H1 (cell line): ENCODE measurements at regions not wholly inside any gene's neighbourhood (a gene's known extent, or its start where the extent isn't known, plus 50 kb on each side); places are given as distances from the start of the nearest gene placed in this dataset.
A peak's percentile ranks its signal among the peaks of the same experiment; 100 is the strongest.

Experiments used
- CTCF ChIA-PET: fragments of 300-600 bp; sonication (Branson Sonifier 250); formaldehyde crosslinking; loops from one replicate; lab custom pipeline; 2021; ENCODE audit not compliant: partially characterized antibody; lab: Charles Lee
- POLR2A ChIA-PET: fragments of 300-600 bp; sonication (Branson Sonifier 250); formaldehyde crosslinking; loops from one replicate; lab custom pipeline; 2021; ENCODE audit warnings: inconsistent platforms; ENCODE audit not compliant: partially characterized antibody; lab: Charles Lee
- DNase-seq, 2 experiments: peaks; one replicate each; pipeline versions ENCODE4 v3.0.0 to v3.0.0-alpha.2; 2010 to 2022; ENCODE audit warnings: low spot score in 2 of 2, low read depth in 1 of 2, mixed read lengths in 1 of 2
- FAIRE-seq: peaks from 2 replicates; lab custom pipeline; 2011; peaks lifted over from hg19 to GRCh38; lab: Jason Lieb, UNC
- H2AFZ ChIP-seq: 2 replicates; pipeline ENCODE4 v1.8.1; 2012; ENCODE audit warnings: low read length, inconsistent platforms
- H2AK5ac ChIP-seq: 2 replicates; pipeline ENCODE4 v1.6.1; 2013; ENCODE audit warnings: low read depth, low read length
- H2BK120ac ChIP-seq: replicated peaks from 2 replicates; pipeline ENCODE3; 2013; ENCODE audit warnings: low read depth, low read length, inconsistent platforms
- H2BK12ac ChIP-seq: 2 replicates; pipeline ENCODE4 v1.6.1; 2013; ENCODE audit warnings: low read depth, low read length
- H2BK15ac ChIP-seq: 2 replicates; pipeline ENCODE4 v1.6.1; 2013; ENCODE audit warnings: low read length
- H2BK20ac ChIP-seq: 2 replicates; pipeline ENCODE4 v1.6.1; 2013; ENCODE audit warnings: low read length
- H2BK5ac ChIP-seq: 2 replicates; pipeline ENCODE4 v1.6.1; 2013; ENCODE audit warnings: low read depth, low read length
- H3K14ac ChIP-seq: 2 replicates; pipeline ENCODE4 v1.6.1; 2013; ENCODE audit warnings: inconsistent platforms; ENCODE audit not compliant: insufficient read length
- H3K18ac ChIP-seq: 2 replicates; pipeline ENCODE4 v1.6.1; 2013; ENCODE audit warnings: low read length; ENCODE audit errors: extremely low read depth
- H3K23ac ChIP-seq: 2 replicates; pipeline ENCODE4 v1.6.1; 2013; ENCODE audit warnings: inconsistent platforms; ENCODE audit not compliant: insufficient read length
- H3K23me2 ChIP-seq: 2 replicates; pipeline ENCODE4 v1.6.1; 2013; ENCODE audit warnings: low read depth, low read length
- H3K27ac ChIP-seq: 2 replicates; pipeline ENCODE4 v1.6.1; 2011; ENCODE audit warnings: low read depth, low read length, inconsistent platforms
- H3K27me3 ChIP-seq, 4 experiments: replicated peaks in 1 of 4; 1 replicate in 1 of 4; 2 replicates in 3 of 4; pipeline versions ENCODE4 v1.6.1 to v1.8.1; 2011 to 2013; ENCODE audit warnings: low read length in 3 of 4, mild to moderate bottlenecking in 3 of 4, inconsistent platforms in 2 of 4, mixed read lengths in 2 of 4, moderate library complexity in 1 of 4; ENCODE audit not compliant: control insufficient read depth in 3 of 4, insufficient read depth in 3 of 4; ENCODE audit errors: extremely low read depth in 1 of 4
- H3K36me3 ChIP-seq, 4 experiments: 2 replicates each; pipeline versions ENCODE4 v1.6.1 to v1.8.1; 2011 to 2013; ENCODE audit warnings: mild to moderate bottlenecking in 4 of 4, low read length in 3 of 4, moderate library complexity in 2 of 4, control low read depth in 1 of 4, inconsistent platforms in 1 of 4; ENCODE audit not compliant: insufficient read depth in 4 of 4, control insufficient read depth in 2 of 4
- H3K4ac ChIP-seq: replicated peaks from 2 replicates; pipeline ENCODE3; 2013; ENCODE audit warnings: low read length, low read depth, mixed read lengths, inconsistent platforms; ENCODE audit not compliant: insufficient read length
- H3K4me1 ChIP-seq, 4 experiments: replicated peaks in 1 of 4; 1 replicate in 1 of 4; 2 replicates in 3 of 4; pipeline versions ENCODE4 v1.6.1 to v1.8.1; 2011 to 2013; ENCODE audit warnings: low read length in 3 of 4, inconsistent platforms in 2 of 4, mixed read lengths in 1 of 4; ENCODE audit not compliant: insufficient read depth in 4 of 4, control insufficient read depth in 3 of 4
- H3K4me2 ChIP-seq, 2 experiments: 2 replicates each; pipeline versions ENCODE4 v1.6.1 to v1.8.1; 2011 to 2013; ENCODE audit warnings: low read depth in 2 of 2, low read length in 2 of 2, control low read depth in 1 of 2, inconsistent platforms in 1 of 2, mild to moderate bottlenecking in 1 of 2; ENCODE audit not compliant: insufficient read depth in 1 of 2
- H3K4me3 ChIP-seq, 4 experiments: fragments of 200-600, 300-600 bp in 1 of 4; sonication (generic), shearing (Covaris generic), sonication (Bioruptor Twin) in 1 of 4; 2 replicates each; pipeline versions ENCODE4 v1.5.1 to v1.8.1; 2011 to 2016; ENCODE audit warnings: low read length in 4 of 4, low read depth in 3 of 4, control low read depth in 2 of 4, inconsistent platforms in 2 of 4, mild to moderate bottlenecking in 2 of 4, mixed read lengths in 1 of 4, moderate library complexity in 1 of 4; ENCODE audit not compliant: insufficient read depth in 2 of 4; ENCODE audit errors: extremely low read depth in 1 of 4
- H3K56ac ChIP-seq: replicated peaks from 2 replicates; pipeline ENCODE3; 2013; ENCODE audit warnings: low read depth, mild to moderate bottlenecking, mixed read lengths, low read length, inconsistent platforms; ENCODE audit not compliant: insufficient read length
- H3K79me1 ChIP-seq: 2 replicates; pipeline ENCODE4 v1.6.1; 2013; ENCODE audit warnings: low read depth, low read length, control low read depth
- H3K79me2 ChIP-seq, 2 experiments: 2 replicates each; pipeline versions ENCODE4 v1.6.1 to v1.8.1; 2012 to 2013; ENCODE audit warnings: low read length in 2 of 2, mild to moderate bottlenecking in 2 of 2, inconsistent platforms in 1 of 2; ENCODE audit not compliant: insufficient read depth in 2 of 2, control insufficient read depth in 1 of 2
- H3K9ac ChIP-seq, 4 experiments: replicated peaks in 1 of 4; 1 replicate in 1 of 4; 2 replicates in 3 of 4; pipeline versions ENCODE4 v1.6.1 to v1.8.1; 2011 to 2013; ENCODE audit warnings: low read depth in 3 of 4, low read length in 3 of 4, control low read depth in 2 of 4, mild to moderate bottlenecking in 2 of 4, moderate library complexity in 2 of 4, inconsistent platforms in 1 of 4; ENCODE audit errors: extremely low read depth in 1 of 4
- H3K9me3 ChIP-seq, 2 experiments: 2 replicates each; pipeline versions ENCODE4 v1.6.1 to v1.8.1; 2012 to 2013; ENCODE audit warnings: mild to moderate bottlenecking in 2 of 2, moderate library complexity in 2 of 2, control low read depth in 1 of 2, inconsistent platforms in 1 of 2, low read depth in 1 of 2, low read length in 1 of 2, mixed read lengths in 1 of 2; ENCODE audit not compliant: insufficient read depth in 2 of 2
- H4K20me1 ChIP-seq, 2 experiments: replicated peaks in 1 of 2; 2 replicates each; pipeline versions ENCODE3 to v1.8.1; 2011 to 2013; ENCODE audit warnings: inconsistent platforms in 2 of 2, low read length in 2 of 2, mild to moderate bottlenecking in 1 of 2; ENCODE audit not compliant: insufficient read depth in 2 of 2, control insufficient read depth in 1 of 2
- H4K5ac ChIP-seq: 2 replicates; pipeline ENCODE4 v1.6.1; 2013; ENCODE audit warnings: low read length, low read depth, mixed read lengths, inconsistent platforms; ENCODE audit not compliant: insufficient read length
- H4K8ac ChIP-seq: 2 replicates; pipeline ENCODE4 v1.8.0; 2013; ENCODE audit warnings: mild to moderate bottlenecking, moderate library complexity, low read length, inconsistent platforms; ENCODE audit not compliant: insufficient read depth; ENCODE audit errors: extremely low read depth
- H4K91ac ChIP-seq: replicated peaks from 2 replicates; pipeline ENCODE3; 2013; ENCODE audit warnings: low read length, mixed read lengths, inconsistent platforms; ENCODE audit not compliant: insufficient read length
- CHD1 ChIP-seq: IDR thresholded peaks from 2 replicates; pipeline ENCODE4 v1.6.1; 2012; ENCODE audit warnings: low read depth, low read length, improper control_type of control experiment
- HDAC6 ChIP-seq: IDR thresholded peaks from one replicate; pipeline ENCODE4 v1.7.1; 2012; ENCODE audit warnings: low read depth, mild to moderate bottlenecking, inconsistent platforms, low read length, moderate library complexity
- JUN ChIP-seq: IDR thresholded peaks from 2 replicates; pipeline ENCODE4 v1.6.1; 2011; ENCODE audit warnings: low read depth, mild to moderate bottlenecking, improper control_type of control experiment, low read length
- JUND ChIP-seq: IDR thresholded peaks from 2 replicates; pipeline ENCODE4 v1.6.1; 2011; ENCODE audit warnings: mild to moderate bottlenecking, improper control_type of control experiment, low read length
- POLR2A ChIP-seq, 2 experiments: IDR thresholded peaks; 1 replicate in 1 of 2; 2 replicates in 1 of 2; pipeline ENCODE4 v1.6.1; 2011; ENCODE audit warnings: low read depth in 2 of 2, low read length in 2 of 2, mild to moderate bottlenecking in 2 of 2; ENCODE audit errors: control extremely low read depth in 1 of 2
- POLR2AphosphoS5 ChIP-seq: IDR thresholded peaks from 2 replicates; pipeline ENCODE4 v1.6.1; 2011; ENCODE audit warnings: low read depth, low read length
- SRF ChIP-seq: IDR thresholded peaks from 2 replicates; pipeline ENCODE4 v1.6.1; 2011; ENCODE audit warnings: mild to moderate bottlenecking, low read depth, low read length, moderate library complexity
- TEAD4 ChIP-seq: IDR thresholded peaks from 2 replicates; pipeline ENCODE4 v1.6.1; 2012; ENCODE audit warnings: low read depth, low read length, inconsistent platforms, mixed read lengths
- WGBS, 2 experiments: shearing (Covaris generic) in 1 of 2; methylation state at CpG; one replicate each; pipeline versions ENCODE4 v1.1.6 to v1.1.7; 2013 to 2015; ENCODE audit warnings: low lambda C conversion rate in 2 of 2, mixed read lengths in 2 of 2, inconsistent platforms in 1 of 2, low coverage in 1 of 2, missing lambda C conversion rate in 1 of 2; ENCODE audit not compliant: insufficient replicate concordance in 2 of 2, insufficient coverage in 1 of 2, insufficient read length in 1 of 2; ENCODE audit errors: extremely low coverage in 1 of 2, missing lambda C conversion rate in 1 of 2; 5-methylcytosine and 5-hydroxymethylcytosine counted together

DNA sequence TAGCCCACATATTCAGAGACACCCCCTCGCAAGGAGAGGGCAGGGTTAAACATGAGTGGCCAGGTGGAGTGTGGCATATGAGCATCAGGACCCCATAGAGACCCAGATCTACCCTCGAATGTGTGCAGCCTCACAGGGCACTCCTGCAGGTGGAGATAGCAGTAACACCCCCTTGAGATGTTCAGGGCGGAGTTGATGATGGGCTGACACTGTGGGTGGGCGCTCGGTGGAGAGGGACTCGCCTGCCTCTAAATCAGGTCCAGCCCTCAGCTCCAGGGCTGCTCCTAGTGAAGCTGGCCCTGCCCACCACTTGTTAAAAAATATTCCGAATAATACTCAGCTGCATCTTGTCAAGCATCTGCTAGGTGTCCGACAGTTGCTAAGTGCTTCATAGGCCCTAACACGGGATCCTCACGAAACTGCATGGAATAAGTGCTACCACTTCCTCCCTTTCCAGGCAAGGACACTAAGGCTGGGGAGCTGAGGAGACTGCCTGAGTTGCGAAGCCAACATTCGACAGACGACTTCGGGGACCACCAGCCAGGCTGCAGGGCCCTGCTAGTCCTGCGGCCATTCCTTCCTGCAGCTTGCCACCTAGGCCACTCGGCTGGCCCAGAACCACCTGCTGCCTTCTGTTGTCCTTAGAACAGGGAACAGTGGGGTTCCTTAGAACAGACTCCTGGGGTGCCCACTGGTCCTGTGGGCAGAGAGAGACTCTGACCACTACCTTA, 74.0 kb upstream of the WNT11 start:
- DNase-seq = no peak
- no peak overlapping the region for H3K23ac ChIP-seq
- no peak overlapping the region for H4K5ac ChIP-seq
- H2BK15ac ChIP-seq = peak overlapping the region; percentile 29; the same call in 1 of the 2 replicates
- no peak overlapping the region for H2BK120ac ChIP-seq
- H3K4ac ChIP-seq = no peak overlapping the region
- H3K18ac ChIP-seq = peak overlapping the region; percentile 78
- TF ChIP-seq JUN (no peak), POLR2A (IDR thresholded peaks at IDR 0.05; ENCODE audit: control extremely low read depth in 1 of 2, low read depth in 2 of 2, low read length in 2 of 2) (no peak), JUND (no peak), TEAD4 (no peak), HDAC6 (no peak), POLR2AphosphoS5 (no peak), CHD1 (no peak), SRF (no peak)
- no peaks in the 10 kb centered on the region for H3K79me1 ChIP-seq
- no peak overlapping the region for H3K56ac ChIP-seq
- no peak overlapping the region for H3K4me3 ChIP-seq
- ChIA-PET POLR2A (interaction anchor here (1.2 kb wide), 1 partner anchor 24 kb away, joined by 3 read pairs; no protein-coding TSS in a partner anchor), CTCF (interaction anchor here (0.6 to 3.4 kb wide), 8 partner anchors 11 to 407 kb away, joined by 3 to 12 read pairs (median 3); no protein-coding TSS in a partner anchor)
- peaks cover 5 to 33% (median 13%) of the 10 kb centered on the region in 4 experiments for H3K4me1 ChIP-seq
- H3K79me2 ChIP-seq = no peaks in the 10 kb centered on the region
- H4K8ac ChIP-seq = no peak overlapping the region; the same call in 1 of the 2 replicates
- H2AFZ ChIP-seq = no peak overlapping the region
- peaks cover 0 to 7% (median 2%) of the 10 kb centered on the region in 4 experiments; a peak in 2 of 7 replicates for H3K27me3 ChIP-seq
- H4K91ac ChIP-seq = peak overlapping the region; percentile 3
- no peak overlapping the region for H3K14ac ChIP-seq
- H3K9ac ChIP-seq = no peak overlapping the region
- WGBS, 2 experiments = 90% methylated on average over 16 of the region's 16 CpGs; no CpG with 5 or more reads in 1 of the 2 experiments
- FAIRE-seq = no peak
- H3K36me3 ChIP-seq = no peaks in the 10 kb centered on the region
- H3K4me2 ChIP-seq = no peak overlapping the region; a peak in 1 of 4 replicates
- H2BK5ac ChIP-seq = no peak overlapping the region
- H3K23me2 ChIP-seq = no peaks in the 10 kb centered on the region
- H2AK5ac ChIP-seq = peak overlapping the region; percentile 7; the same call in 1 of the 2 replicates
- no peak overlapping the region; the same call in 1 of the 2 replicates for H2BK12ac ChIP-seq
- H3K9me3 ChIP-seq = no peaks in the 10 kb centered on the region
- peak overlapping the region; percentile 32; the same call in 1 of the 2 replicates for H2BK20ac ChIP-seq
- no peak overlapping the region for H3K27ac ChIP-seq
- no peaks in the 10 kb centered on the region for H4K20me1 ChIP-seq
